IMR-90 (cell line): ENCODE measurements at regions not wholly inside any gene's neighbourhood (a gene's known extent, or its start where the extent isn't known, plus 50 kb on each side); places are given as distances from the start of the nearest gene placed in this dataset.

Experiments used
- ATAC-seq: fragments of 200-7000 bp; cut with Tn5 transposase; 2 replicates; pipeline ENCODE4 v1.9.1; 2020; ENCODE audit warnings: low read depth, mild to moderate bottlenecking, moderate library complexity
- BruUV-seq: library from RNA; stranded (reverse); fragments of 400-500 nt; replicated peaks from 2 replicates; lab custom pipeline; 2021; lab: Mats Ljungman, UMichigan
- CTCF ChIA-PET: fragments of 300-600 bp; formaldehyde crosslinking; extraction: SDS; loops from one replicate; lab custom pipeline; 2021; ENCODE audit warnings: antibody characterized with exemption; lab: Yijun Ruan, JAX
- POLR2A ChIA-PET: fragments of 300-600 bp; sonication (Branson Sonifier 250); formaldehyde crosslinking; loops from one replicate; lab custom pipeline; 2022; ENCODE audit warnings: antibody characterized with exemption; ENCODE audit not compliant: unreplicated experiment; lab: Charles Lee
- DNase-seq: peaks from one replicate; pipeline ENCODE4 v3.0.0; 2013
- H2AFZ ChIP-seq: replicated peaks from 2 replicates; pipeline ENCODE3; 2013; ENCODE audit warnings: low read length, mild to moderate bottlenecking; ENCODE audit not compliant: poor library complexity
- H2AK5ac ChIP-seq: 2 replicates; pipeline ENCODE4 v1.6.1; 2013; ENCODE audit warnings: low read depth, low read length, inconsistent platforms
- H2AK9ac ChIP-seq: replicated peaks from 2 replicates; pipeline ENCODE3; 2013; ENCODE audit warnings: mild to moderate bottlenecking, low read depth, low read length, moderate library complexity; ENCODE audit not compliant: poor library complexity
- H2BK120ac ChIP-seq: 2 replicates; pipeline ENCODE4 v1.6.1; 2013; ENCODE audit warnings: low read depth, low read length, inconsistent platforms
- H2BK15ac ChIP-seq: 3 replicates; pipeline ENCODE4 v1.6.1; 2013; ENCODE audit warnings: low read depth, low read length, inconsistent platforms
- H2BK20ac ChIP-seq: 2 replicates; pipeline ENCODE4 v1.6.1; 2013; ENCODE audit warnings: low read depth, mild to moderate bottlenecking, inconsistent platforms, low read length, moderate library complexity
- H2BK5ac ChIP-seq: 2 replicates; pipeline ENCODE4 v1.6.1; 2013; ENCODE audit warnings: mild to moderate bottlenecking, low read depth, low read length, inconsistent platforms; ENCODE audit not compliant: poor library complexity, severe bottlenecking
- H3K14ac ChIP-seq: replicated peaks from 2 replicates; pipeline ENCODE4 v1.6.1; 2013; ENCODE audit warnings: low read depth, low read length, inconsistent platforms
- H3K18ac ChIP-seq: 2 replicates; pipeline ENCODE4 v1.6.1; 2013; ENCODE audit warnings: low read depth, low read length, control low read depth
- H3K23ac ChIP-seq: 2 replicates; pipeline ENCODE4 v1.6.1; 2013; ENCODE audit warnings: low read depth, low read length, inconsistent platforms
- H3K27ac ChIP-seq: 2 replicates; pipeline ENCODE4 v1.5.1; 2013; ENCODE audit warnings: mild to moderate bottlenecking, control low read depth, low read length; ENCODE audit not compliant: insufficient read depth
- H3K27me3 ChIP-seq: 2 replicates; pipeline ENCODE4 v1.6.1; 2013; ENCODE audit warnings: low read length; ENCODE audit not compliant: control insufficient read depth, insufficient read depth
- H3K36me3 ChIP-seq: 2 replicates; pipeline ENCODE4 v1.6.1; 2013; ENCODE audit warnings: low read length, mixed read lengths; ENCODE audit not compliant: control insufficient read depth, insufficient read depth
- H3K4ac ChIP-seq: 2 replicates; pipeline ENCODE4 v1.6.1; 2013; ENCODE audit warnings: low read depth, low read length, inconsistent platforms
- H3K4me1 ChIP-seq: 2 replicates; pipeline ENCODE4 v1.6.1; 2013; ENCODE audit warnings: low read length, mixed read lengths; ENCODE audit not compliant: control insufficient read depth, insufficient read depth
- H3K4me2 ChIP-seq: 2 replicates; pipeline ENCODE4 v1.6.1; 2013; ENCODE audit warnings: low read depth, mild to moderate bottlenecking, control low read depth, low read length, moderate library complexity
- H3K4me3 ChIP-seq: 2 replicates; pipeline ENCODE4 v1.5.1; 2013; ENCODE audit warnings: low read depth, mild to moderate bottlenecking, control low read depth, low read length, moderate library complexity; ENCODE audit not compliant: insufficient read depth
- H3K56ac ChIP-seq: 2 replicates; pipeline ENCODE4 v1.6.1; 2013; ENCODE audit warnings: low read length, inconsistent platforms; ENCODE audit not compliant: insufficient read depth; ENCODE audit errors: extremely low read depth
- H3K79me1 ChIP-seq, 2 experiments: 2 replicates each; pipeline ENCODE4 v1.6.1; 2013; ENCODE audit warnings: low read length in 2 of 2, inconsistent platforms in 1 of 2, low read depth in 1 of 2
- H3K9ac ChIP-seq: 2 replicates; pipeline ENCODE4 v1.6.1; 2013; ENCODE audit warnings: low read depth, low read length, control low read depth
- H3K9me1 ChIP-seq: 2 replicates; pipeline ENCODE4 v1.6.1; 2013; ENCODE audit warnings: low read length, inconsistent platforms; ENCODE audit not compliant: insufficient read depth
- H3K9me3 ChIP-seq: 2 replicates; pipeline ENCODE4 v1.6.1; 2013; ENCODE audit warnings: low read length; ENCODE audit not compliant: control insufficient read depth, insufficient read depth
- H4K20me1 ChIP-seq: 2 replicates; pipeline ENCODE4 v1.6.1; 2013; ENCODE audit warnings: low read length, inconsistent platforms; ENCODE audit not compliant: insufficient read depth
- H4K5ac ChIP-seq: 2 replicates; pipeline ENCODE4 v1.6.1; 2013; ENCODE audit warnings: mild to moderate bottlenecking, low read depth, low read length, control low read depth
- H4K8ac ChIP-seq, 2 experiments: 2 replicates each; pipeline ENCODE4 v1.6.1; 2013; ENCODE audit warnings: low read depth in 2 of 2, low read length in 2 of 2, control low read depth in 1 of 2, inconsistent platforms in 1 of 2
- H4K91ac ChIP-seq: 2 replicates; pipeline ENCODE4 v1.6.1; 2013; ENCODE audit warnings: low read depth, low read length, inconsistent platforms; ENCODE audit not compliant: insufficient read depth
- BHLHE40 ChIP-seq: fragments of 150-350 bp; IDR thresholded peaks from 2 replicates; pipeline ENCODE4 v1.6.1; 2016; ENCODE audit warnings: mild to moderate bottlenecking, low read depth, low read length
- CHD1 ChIP-seq: IDR thresholded peaks from 2 replicates; pipeline ENCODE4 v1.6.1; 2012; ENCODE audit warnings: low read depth, low read length, improper control_type of control experiment
- FOS ChIP-seq: fragments of 150-350 bp; IDR thresholded peaks from 2 replicates; pipeline ENCODE4 v1.6.1; 2016; ENCODE audit warnings: low read depth, low read length
- MAFK ChIP-seq: IDR thresholded peaks from 2 replicates; pipeline ENCODE4 v1.6.1; 2012; ENCODE audit warnings: low read depth, low read length, improper control_type of control experiment
- MXI1 ChIP-seq: IDR thresholded peaks from 2 replicates; pipeline ENCODE4 v1.6.1; 2012; ENCODE audit warnings: low read depth, mild to moderate bottlenecking, low read length, moderate library complexity, borderline replicate concordance
- POLR2A ChIP-seq: IDR thresholded peaks from 2 replicates; pipeline ENCODE4 v1.6.1; 2012; ENCODE audit warnings: mild to moderate bottlenecking, low read depth, low read length
- RAD21 ChIP-seq: IDR thresholded peaks from 2 replicates; pipeline ENCODE4 v1.6.1; 2012; ENCODE audit warnings: low read length, improper control_type of control experiment
- RCOR1 ChIP-seq: IDR thresholded peaks from 2 replicates; pipeline ENCODE4 v1.6.1; 2012; ENCODE audit warnings: mild to moderate bottlenecking, low read length, improper control_type of control experiment; ENCODE audit not compliant: insufficient replicate concordance
- RFX5 ChIP-seq: IDR thresholded peaks from 2 replicates; pipeline ENCODE4 v1.8.0; 2012; ENCODE audit warnings: low read depth, mild to moderate bottlenecking, low read length, moderate library complexity
- WGBS, 2 experiments: methylation state at CpG; one replicate each; pipeline versions ENCODE4 v1.1.5 to v1.1.7; 2013; ENCODE audit warnings: missing lambda C conversion rate in 2 of 2; ENCODE audit not compliant: insufficient read length in 1 of 2; ENCODE audit errors: extremely low coverage in 2 of 2; 5-methylcytosine and 5-hydroxymethylcytosine counted together
- dilution Hi-C: fragments of 300-500 bp; cut with HindIII; formaldehyde crosslinking; loops from one replicate; pipeline ENCODE4 v1.14.3; 2018; ENCODE audit warnings: low sequenced_read_pairs; ENCODE audit not compliant: unreplicated experiment
- in situ Hi-C: fragments of 300-500 bp; cut with MboI; formaldehyde crosslinking; loops from 3 replicates; pipeline ENCODE4 v1.14.3; 2019; ENCODE audit warnings: low sequenced_read_pairs, inconsistent platforms, mixed read lengths
- intact Hi-C: fragments of 100-400 bp; cut with micrococcal nuclease; formaldehyde crosslinking; loops from 2 replicates; pipeline ENCODE4 v1.10.0; 2022
- TF ChIP-seq, protein P1 (sequence below): fragments of 150-350 bp; IDR thresholded peaks from 2 replicates; pipeline ENCODE4 v1.6.1; 2017; ENCODE audit warnings: mild to moderate bottlenecking, antibody characterized with exemption, low read length, low read depth

DNA sequence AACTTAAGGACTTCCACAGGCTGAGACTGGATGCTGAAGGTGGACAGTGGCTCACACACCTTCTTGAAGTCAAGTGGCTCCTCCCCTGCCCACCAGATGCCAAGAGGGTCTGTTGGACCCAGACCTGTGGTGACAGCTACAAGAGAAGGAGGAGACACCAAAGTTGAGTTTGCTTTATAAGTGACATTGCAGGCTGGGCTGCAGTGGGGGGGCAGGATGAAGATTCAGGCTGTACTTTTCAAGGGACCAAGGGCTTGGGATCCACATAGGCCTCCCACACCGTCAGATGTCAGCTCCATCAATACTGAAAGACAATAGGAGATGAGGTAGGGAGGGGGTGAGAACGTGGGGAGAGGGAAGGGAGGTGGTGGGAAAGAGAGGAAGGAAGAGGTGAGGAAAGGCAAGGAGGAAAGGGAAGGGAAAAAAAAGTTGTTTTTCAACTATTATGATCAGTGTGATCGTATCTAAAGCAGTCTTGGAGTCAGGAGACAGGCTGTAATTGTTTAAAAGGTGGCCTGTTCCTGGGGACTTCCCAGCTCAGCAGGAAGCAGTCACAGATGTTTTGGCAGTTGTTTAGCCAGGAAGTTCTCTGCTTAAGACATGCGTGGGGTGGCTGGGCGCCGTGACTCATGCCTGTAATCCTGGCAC lies 84.1 kb upstream of the RESF1 start (continued):
- TF ChIP-seq, protein P1, sequence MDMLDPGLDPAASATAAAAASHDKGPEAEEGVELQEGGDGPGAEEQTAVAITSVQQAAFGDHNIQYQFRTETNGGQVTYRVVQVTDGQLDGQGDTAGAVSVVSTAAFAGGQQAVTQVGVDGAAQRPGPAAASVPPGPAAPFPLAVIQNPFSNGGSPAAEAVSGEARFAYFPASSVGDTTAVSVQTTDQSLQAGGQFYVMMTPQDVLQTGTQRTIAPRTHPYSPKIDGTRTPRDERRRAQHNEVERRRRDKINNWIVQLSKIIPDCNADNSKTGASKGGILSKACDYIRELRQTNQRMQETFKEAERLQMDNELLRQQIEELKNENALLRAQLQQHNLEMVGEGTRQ: no peak

DNA sequence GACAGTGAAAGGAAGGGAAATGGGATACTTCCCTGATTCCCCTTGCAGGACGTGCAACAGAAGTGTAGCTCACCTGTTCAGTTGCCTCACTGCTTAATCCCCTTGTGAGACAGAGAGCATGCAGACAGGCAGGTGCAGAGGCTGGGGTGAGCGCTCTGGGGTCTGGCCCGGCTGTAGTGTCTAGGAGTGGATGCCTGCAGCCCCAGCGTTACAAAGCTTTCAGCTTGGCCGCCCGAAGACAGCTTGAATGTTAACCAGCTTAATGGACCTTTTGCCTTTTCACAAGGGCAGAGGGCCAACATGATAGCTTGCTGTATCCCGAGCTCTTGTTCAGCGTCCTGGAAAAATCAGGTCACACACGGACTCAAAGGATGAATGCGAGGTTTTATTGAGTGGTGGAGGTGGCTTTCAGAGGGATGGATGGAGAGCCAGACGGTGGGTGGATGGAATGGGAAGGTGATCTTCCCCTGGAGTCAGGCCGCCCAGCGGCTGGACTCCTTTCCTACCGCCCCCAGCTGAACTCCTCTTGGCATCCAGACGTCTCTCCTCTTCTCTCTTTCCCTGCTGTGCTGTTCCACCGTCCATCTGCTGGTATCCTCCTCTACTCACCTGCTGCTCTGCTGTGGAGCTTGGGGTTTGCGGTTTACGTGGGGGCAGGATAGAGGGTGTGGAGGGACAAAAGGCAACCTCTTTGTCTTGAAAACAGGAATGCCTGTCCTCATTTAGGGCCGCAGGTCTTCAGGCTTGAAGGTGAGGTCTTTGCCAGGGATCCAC lies 86.2 kb upstream of the RESF1 start:
- H3K4me2 ChIP-seq: no peak overlapping the region
- H2BK5ac ChIP-seq: no peak overlapping the region
- in situ Hi-C loops: no loop called here
- no peak overlapping the region for H3K23ac ChIP-seq
- no peak overlapping the region for H3K27ac ChIP-seq
- no peak overlapping the region for H3K4ac ChIP-seq
- no peaks in the 10 kb centered on the region; the same call in 1 of the 2 replicates for H3K4me1 ChIP-seq
- BruUV-seq: no TSS peak
- no peak overlapping the region for H3K14ac ChIP-seq
- DNase-seq: no peak
- no peaks in the 10 kb centered on the region for H3K36me3 ChIP-seq
- dilution Hi-C loops: no loop called here
- H2AFZ ChIP-seq: no peak overlapping the region
- WGBS, 2 experiments: 75% methylated on average over 4 of the region's 19 CpGs; no CpG with 5 or more reads in 1 of the 2 experiments
- H4K8ac ChIP-seq: no peak overlapping the region
- 0 out of 2 replicates have a peak, but pooled peaks cover 2% of the 10 kb centered on the region for H3K9me3 ChIP-seq
- no peak overlapping the region for H2BK15ac ChIP-seq
- ChIA-PET POLR2A (no interaction called here), CTCF (no interaction called here)
- H3K27me3 ChIP-seq: peaks cover 4% of the 10 kb centered on the region; the same call in 1 of the 2 replicates
- ATAC-seq: no peak
- H4K5ac ChIP-seq: no peak overlapping the region
- intact Hi-C loops: loop anchor here (10.0 kb wide), 1 partner anchor 72 kb away; no protein-coding TSS in a partner anchor
- H3K9me1 ChIP-seq: no peaks in the 10 kb centered on the region
- no peak overlapping the region for H3K9ac ChIP-seq
- H4K20me1 ChIP-seq: no peaks in the 10 kb centered on the region
- no peak overlapping the region for H4K91ac ChIP-seq
- no peak overlapping the region for H2BK20ac ChIP-seq
- H3K79me1 ChIP-seq: no peaks in the 10 kb centered on the region
- no peak overlapping the region for H3K4me3 ChIP-seq
- TF ChIP-seq FOS: no peak
- no peak for TF ChIP-seq POLR2A
- no peak for TF ChIP-seq CHD1
- no peak for TF ChIP-seq BHLHE40
- no peak for TF ChIP-seq RCOR1
- no peak for TF ChIP-seq RFX5
- TF ChIP-seq RAD21: no peak
- no peak for TF ChIP-seq MXI1
- TF ChIP-seq MAFK: no peak
- TF ChIP-seq, protein P1: no peak
- H3K56ac ChIP-seq: no peak overlapping the region
- no peak overlapping the region for H3K18ac ChIP-seq
- no peak overlapping the region for H2AK9ac ChIP-seq
- no peak overlapping the region for H2AK5ac ChIP-seq
- H2BK120ac ChIP-seq: no peak overlapping the region
